Adrenal gland (tissue), 5 donors: ENCODE measurements at regions not wholly inside any gene's neighbourhood (a gene's known extent, or its start where the extent isn't known, plus 50 kb on each side); places are given as distances from the start of the nearest gene placed in this dataset.

Experiments used
- POLR2A ChIP-seq, 2 donors: fragments of 450-650 bp; IDR thresholded peaks; one replicate each; pipeline ENCODE4 v1.6.1; 2017; ENCODE audit warnings: antibody characterized with exemption in 2 of 2, mild to moderate bottlenecking in 2 of 2, moderate library complexity in 1 of 2
- TF ChIP-seq, protein P1 (sequence below), 6 experiments: fragments of 450-650 bp in 4 of 6; fragments of 200-600 bp in 2 of 6; sonication (generic) in 1 of 6; IDR thresholded peaks; 1 replicate in 5 of 6; 2 replicates in 1 of 6; pipeline versions ENCODE4 v1.5.1 to v1.8.0; 2016 to 2021; ENCODE audit warnings: antibody characterized with exemption in 6 of 6, mild to moderate bottlenecking in 2 of 6, moderate library complexity in 1 of 6
- donor health status: DM: no; HTN: no; CAD: no.

DNA sequence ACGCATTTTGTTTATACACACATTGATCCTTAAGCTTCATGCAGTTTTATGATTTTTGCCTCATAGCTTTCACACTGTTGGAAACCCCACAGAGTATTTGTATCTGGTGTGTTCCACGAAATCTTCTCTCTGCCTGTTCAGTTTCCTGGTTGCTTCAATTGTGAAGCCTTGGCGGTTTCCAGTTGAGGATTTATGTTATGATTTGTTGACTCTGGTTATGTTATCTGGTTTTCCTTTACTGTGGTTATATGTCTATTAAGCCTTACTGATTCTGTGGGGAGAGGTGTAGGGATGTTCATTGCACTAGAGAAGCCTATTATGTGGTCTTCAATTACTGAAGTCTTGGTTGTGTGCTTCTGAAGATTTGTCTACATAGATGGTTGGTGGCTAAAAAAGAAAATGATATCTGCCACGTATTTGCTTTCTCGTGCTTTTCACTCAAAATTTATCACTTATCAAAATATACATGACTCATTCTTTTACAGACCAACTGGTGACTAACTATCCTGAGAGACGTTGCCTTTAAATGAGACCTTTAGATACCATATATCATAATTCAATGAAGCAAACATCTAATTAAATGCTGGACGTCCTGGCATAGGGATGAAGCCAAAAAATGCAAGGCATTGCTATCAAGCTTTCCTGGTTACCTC lies 488.0 kb upstream of the B3GALT2 start:
- TF ChIP-seq, protein P1, sequence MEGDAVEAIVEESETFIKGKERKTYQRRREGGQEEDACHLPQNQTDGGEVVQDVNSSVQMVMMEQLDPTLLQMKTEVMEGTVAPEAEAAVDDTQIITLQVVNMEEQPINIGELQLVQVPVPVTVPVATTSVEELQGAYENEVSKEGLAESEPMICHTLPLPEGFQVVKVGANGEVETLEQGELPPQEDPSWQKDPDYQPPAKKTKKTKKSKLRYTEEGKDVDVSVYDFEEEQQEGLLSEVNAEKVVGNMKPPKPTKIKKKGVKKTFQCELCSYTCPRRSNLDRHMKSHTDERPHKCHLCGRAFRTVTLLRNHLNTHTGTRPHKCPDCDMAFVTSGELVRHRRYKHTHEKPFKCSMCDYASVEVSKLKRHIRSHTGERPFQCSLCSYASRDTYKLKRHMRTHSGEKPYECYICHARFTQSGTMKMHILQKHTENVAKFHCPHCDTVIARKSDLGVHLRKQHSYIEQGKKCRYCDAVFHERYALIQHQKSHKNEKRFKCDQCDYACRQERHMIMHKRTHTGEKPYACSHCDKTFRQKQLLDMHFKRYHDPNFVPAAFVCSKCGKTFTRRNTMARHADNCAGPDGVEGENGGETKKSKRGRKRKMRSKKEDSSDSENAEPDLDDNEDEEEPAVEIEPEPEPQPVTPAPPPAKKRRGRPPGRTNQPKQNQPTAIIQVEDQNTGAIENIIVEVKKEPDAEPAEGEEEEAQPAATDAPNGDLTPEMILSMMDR (IDR thresholded peaks at IDR 0.05) = no peak
- no peak for TF ChIP-seq POLR2A (IDR thresholded peaks at IDR 0.05)
